ENCODE measurements at regions not wholly inside any gene's neighbourhood (a gene's known extent, or its start where the extent isn't known, plus 50 kb on each side); places are given as distances from the start of the nearest gene placed in this dataset.

- FAIRE-seq (no peak), DNase-seq (ENCODE audit: insufficient read length, low spot score) (no peak)
- no peak for TF ChIP-seq TAF1 (IDR thresholded peaks at IDR 0.05; ENCODE audit: low read depth, low read length)
- TF ChIP-seq PAX5 (IDR thresholded peaks at IDR 0.05; ENCODE audit: insufficient read depth, low read length, severe bottlenecking) = no peak
- TF ChIP-seq POU2F2 (IDR thresholded peaks at IDR 0.05; ENCODE audit: low read depth, low read length) = no peak
- TF ChIP-seq POLR2A (IDR thresholded peaks at IDR 0.05; ENCODE audit: low read depth, low read length) = no peak
- TF ChIP-seq SPI1 (IDR thresholded peaks at IDR 0.05; ENCODE audit: low read depth, low read length) = no peak
- TF ChIP-seq POLR2AphosphoS5 (IDR thresholded peaks at IDR 0.05; ENCODE audit: low read depth, low read length) = no peak
These were observed 418.2 kb upstream of the ZNF717 start for GRCh38 chr3:76203578-76203977.

- DNase-seq (ENCODE audit: insufficient read length, low spot score) = no peak
These were observed 421.0 kb upstream of the ZNF717 start for GRCh38 chr3:76206346-76206745.

GRCh38 chr3:76212679-76213078 lies 427.3 kb upstream of the ZNF717 start:
- DNase-seq (ENCODE audit: insufficient read length, low spot score) (no peak), FAIRE-seq (no peak)
- no peak for TF ChIP-seq POU2F2 (IDR thresholded peaks at IDR 0.05; ENCODE audit: low read depth, low read length)
- TF ChIP-seq SPI1 (IDR thresholded peaks at IDR 0.05; ENCODE audit: low read depth, low read length) = peak; percentile 64
- no peak for TF ChIP-seq POLR2A (IDR thresholded peaks at IDR 0.05; ENCODE audit: low read depth, low read length)
- TF ChIP-seq PAX5 (IDR thresholded peaks at IDR 0.05; ENCODE audit: insufficient read depth, low read length, severe bottlenecking) = no peak

More at GRCh38 chr3:76206346-76206745, 421.0 kb upstream of the ZNF717 start:
- TF ChIP-seq POU2F2 (IDR thresholded peaks at IDR 0.05; ENCODE audit: low read depth, low read length) = no peak
- TF ChIP-seq POLR2AphosphoS5 (IDR thresholded peaks at IDR 0.05; ENCODE audit: low read depth, low read length) = no peak
- no peak for TF ChIP-seq SPI1 (IDR thresholded peaks at IDR 0.05; ENCODE audit: low read depth, low read length)
- no peak for TF ChIP-seq TAF1 (IDR thresholded peaks at IDR 0.05; ENCODE audit: low read depth, low read length)
- no peak for TF ChIP-seq PAX5 (IDR thresholded peaks at IDR 0.05; ENCODE audit: insufficient read depth, low read length, severe bottlenecking)
- TF ChIP-seq POLR2A (IDR thresholded peaks at IDR 0.05; ENCODE audit: low read depth, low read length) = no peak
- FAIRE-seq = no peak

GRCh38 chr3:76222201-76222600 lies 436.9 kb upstream of the ZNF717 start:
- DNase-seq (ENCODE audit: insufficient read length, low spot score) (no peak), FAIRE-seq (no peak)
- no peak for TF ChIP-seq POLR2A (IDR thresholded peaks at IDR 0.05; ENCODE audit: low read depth, low read length)
- TF ChIP-seq POLR2AphosphoS5 (IDR thresholded peaks at IDR 0.05; ENCODE audit: low read depth, low read length) = no peak
- TF ChIP-seq POU2F2 (IDR thresholded peaks at IDR 0.05; ENCODE audit: low read depth, low read length) = no peak
- TF ChIP-seq PAX5 (IDR thresholded peaks at IDR 0.05; ENCODE audit: insufficient read depth, low read length, severe bottlenecking) = no peak
- TF ChIP-seq SPI1 (IDR thresholded peaks at IDR 0.05; ENCODE audit: low read depth, low read length) = no peak
- TF ChIP-seq TAF1 (IDR thresholded peaks at IDR 0.05; ENCODE audit: low read depth, low read length) = no peak

GRCh38 chr3:76231258-76231657 lies 445.9 kb upstream of the ZNF717 start:
- FAIRE-seq (no peak), DNase-seq (ENCODE audit: insufficient read length, low spot score) (no peak)
- TF ChIP-seq POU2F2 (IDR thresholded peaks at IDR 0.05; ENCODE audit: low read depth, low read length) (no peak), TAF1 (IDR thresholded peaks at IDR 0.05; ENCODE audit: low read depth, low read length) (no peak), SPI1 (IDR thresholded peaks at IDR 0.05; ENCODE audit: low read depth, low read length) (no peak), PAX5 (IDR thresholded peaks at IDR 0.05; ENCODE audit: insufficient read depth, low read length, severe bottlenecking) (no peak), POLR2AphosphoS5 (IDR thresholded peaks at IDR 0.05; ENCODE audit: low read depth, low read length) (no peak), POLR2A (IDR thresholded peaks at IDR 0.05; ENCODE audit: low read depth, low read length) (no peak)

GRCh38 chr3:76242886-76243753 lies 457.8 kb upstream of the ZNF717 start:
- TF ChIP-seq PAX5 (IDR thresholded peaks at IDR 0.05; ENCODE audit: insufficient read depth, low read length, severe bottlenecking) (no peak), POLR2AphosphoS5 (IDR thresholded peaks at IDR 0.05; ENCODE audit: low read depth, low read length) (no peak), POU2F2 (IDR thresholded peaks at IDR 0.05; ENCODE audit: low read depth, low read length) (no peak), SPI1 (IDR thresholded peaks at IDR 0.05; ENCODE audit: low read depth, low read length) (no peak), TAF1 (IDR thresholded peaks at IDR 0.05; ENCODE audit: low read depth, low read length) (no peak), POLR2A (IDR thresholded peaks at IDR 0.05; ENCODE audit: low read depth, low read length) (no peak)
- no peak for FAIRE-seq
- DNase-seq (ENCODE audit: insufficient read length, low spot score) = no peak

GRCh38 chr3:76245073-76245472 lies 459.7 kb upstream of the ZNF717 start:
- FAIRE-seq (no peak), DNase-seq (ENCODE audit: insufficient read length, low spot score) (no peak)
- TF ChIP-seq SPI1 (IDR thresholded peaks at IDR 0.05; ENCODE audit: low read depth, low read length) (no peak), PAX5 (IDR thresholded peaks at IDR 0.05; ENCODE audit: insufficient read depth, low read length, severe bottlenecking) (no peak), TAF1 (IDR thresholded peaks at IDR 0.05; ENCODE audit: low read depth, low read length) (no peak)

- FAIRE-seq (no peak), DNase-seq (ENCODE audit: insufficient read length, low spot score) (no peak)
- TF ChIP-seq POLR2AphosphoS5 (IDR thresholded peaks at IDR 0.05; ENCODE audit: low read depth, low read length) (no peak), PAX5 (IDR thresholded peaks at IDR 0.05; ENCODE audit: insufficient read depth, low read length, severe bottlenecking) (no peak), POU2F2 (IDR thresholded peaks at IDR 0.05; ENCODE audit: low read depth, low read length) (no peak), TAF1 (IDR thresholded peaks at IDR 0.05; ENCODE audit: low read depth, low read length) (no peak), POLR2A (IDR thresholded peaks at IDR 0.05; ENCODE audit: low read depth, low read length) (no peak), SPI1 (IDR thresholded peaks at IDR 0.05; ENCODE audit: low read depth, low read length) (no peak)
These were observed 460.3 kb upstream of the ZNF717 start for GRCh38 chr3:76245622-76246021.

GRCh38 chr3:76264496-76264895 lies 479.1 kb upstream of the ZNF717 start:
- no peak for DNase-seq (ENCODE audit: insufficient read length, low spot score)
- FAIRE-seq = no peak
- TF ChIP-seq POU2F2 (IDR thresholded peaks at IDR 0.05; ENCODE audit: low read depth, low read length) = no peak
- no peak for TF ChIP-seq TAF1 (IDR thresholded peaks at IDR 0.05; ENCODE audit: low read depth, low read length)
- no peak for TF ChIP-seq SPI1 (IDR thresholded peaks at IDR 0.05; ENCODE audit: low read depth, low read length)
- TF ChIP-seq PAX5 (IDR thresholded peaks at IDR 0.05; ENCODE audit: insufficient read depth, low read length, severe bottlenecking) = no peak
- no peak for TF ChIP-seq POLR2AphosphoS5 (IDR thresholded peaks at IDR 0.05; ENCODE audit: low read depth, low read length)
- TF ChIP-seq POLR2A (IDR thresholded peaks at IDR 0.05; ENCODE audit: low read depth, low read length) = no peak
